ENCODE measurements at regions not wholly inside any gene's neighbourhood (a gene's known extent, or its start where the extent isn't known, plus 50 kb on each side); places are given as distances from the start of the nearest gene placed in this dataset.

DNA sequence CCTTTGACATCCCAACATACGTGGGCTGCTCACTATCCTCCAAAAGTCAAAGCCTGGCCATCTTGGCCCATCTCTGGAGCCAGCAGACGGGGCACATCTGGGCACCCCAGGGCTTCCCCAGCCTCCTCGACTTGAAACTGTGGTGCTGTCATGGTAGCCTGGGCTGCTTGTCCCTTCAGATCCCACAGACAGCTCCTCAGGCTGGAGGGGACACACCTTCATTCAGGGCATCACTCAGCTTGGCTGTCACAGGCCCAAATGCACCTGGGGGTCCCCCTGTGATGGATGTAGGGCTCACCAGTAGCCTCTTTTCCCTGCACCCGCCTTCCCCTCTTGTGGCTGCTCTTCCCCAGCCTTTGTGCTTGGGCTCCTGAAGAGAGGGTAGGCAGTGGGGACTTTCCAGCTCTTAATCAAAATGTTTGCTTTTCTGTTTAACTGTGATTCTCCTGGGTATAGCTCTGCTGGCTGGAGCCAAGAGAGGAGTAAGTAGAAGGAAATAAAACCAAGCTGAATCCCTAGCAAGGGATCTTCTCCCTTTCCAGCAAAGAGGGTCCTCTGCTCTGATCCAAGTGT lies 92.3 kb downstream of the GYPC start:
- Histone ChIP-seq H3K4me3 (ENCODE audit: low read depth, low read length, poor library complexity, severe bottlenecking) (no peak overlapping the region), H3K9me3 (ENCODE audit: low read length) (no peaks in the 10 kb centered on the region), H2AFZ (ENCODE audit: low read length) (no peak overlapping the region), H3F3A (ENCODE audit: insufficient read depth, low read length) (no peaks in the 10 kb centered on the region), H4K20me1 (ENCODE audit: insufficient read depth, low read length) (no peaks in the 10 kb centered on the region), H3K4me1 (ENCODE audit: insufficient read depth, low read length, severe bottlenecking) (no peaks in the 10 kb centered on the region), H3K36me3 (ENCODE audit: insufficient read depth, low read length) (no peaks in the 10 kb centered on the region), H3K9ac (ENCODE audit: low read length) (no peak overlapping the region), H3K9me2 (ENCODE audit: low read depth, low read length) (no peaks in the 10 kb centered on the region), H3K79me2 (ENCODE audit: insufficient read depth, low read length) (no peaks in the 10 kb centered on the region), H3K4me2 (ENCODE audit: low read length) (no peak overlapping the region), H3K27me3 (ENCODE audit: insufficient read depth, low read length) (no peaks in the 10 kb centered on the region), H3K27ac (ENCODE audit: low read depth, low read length, poor library complexity, severe bottlenecking) (no peak overlapping the region)
- TF ChIP-seq, protein P1, sequence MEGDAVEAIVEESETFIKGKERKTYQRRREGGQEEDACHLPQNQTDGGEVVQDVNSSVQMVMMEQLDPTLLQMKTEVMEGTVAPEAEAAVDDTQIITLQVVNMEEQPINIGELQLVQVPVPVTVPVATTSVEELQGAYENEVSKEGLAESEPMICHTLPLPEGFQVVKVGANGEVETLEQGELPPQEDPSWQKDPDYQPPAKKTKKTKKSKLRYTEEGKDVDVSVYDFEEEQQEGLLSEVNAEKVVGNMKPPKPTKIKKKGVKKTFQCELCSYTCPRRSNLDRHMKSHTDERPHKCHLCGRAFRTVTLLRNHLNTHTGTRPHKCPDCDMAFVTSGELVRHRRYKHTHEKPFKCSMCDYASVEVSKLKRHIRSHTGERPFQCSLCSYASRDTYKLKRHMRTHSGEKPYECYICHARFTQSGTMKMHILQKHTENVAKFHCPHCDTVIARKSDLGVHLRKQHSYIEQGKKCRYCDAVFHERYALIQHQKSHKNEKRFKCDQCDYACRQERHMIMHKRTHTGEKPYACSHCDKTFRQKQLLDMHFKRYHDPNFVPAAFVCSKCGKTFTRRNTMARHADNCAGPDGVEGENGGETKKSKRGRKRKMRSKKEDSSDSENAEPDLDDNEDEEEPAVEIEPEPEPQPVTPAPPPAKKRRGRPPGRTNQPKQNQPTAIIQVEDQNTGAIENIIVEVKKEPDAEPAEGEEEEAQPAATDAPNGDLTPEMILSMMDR (IDR thresholded peaks at IDR 0.05; ENCODE audit: low read length): no peak
- TF ChIP-seq EZH2 (IDR thresholded peaks at IDR 0.05; ENCODE audit: borderline replicate concordance, low read length): no peak

DNA sequence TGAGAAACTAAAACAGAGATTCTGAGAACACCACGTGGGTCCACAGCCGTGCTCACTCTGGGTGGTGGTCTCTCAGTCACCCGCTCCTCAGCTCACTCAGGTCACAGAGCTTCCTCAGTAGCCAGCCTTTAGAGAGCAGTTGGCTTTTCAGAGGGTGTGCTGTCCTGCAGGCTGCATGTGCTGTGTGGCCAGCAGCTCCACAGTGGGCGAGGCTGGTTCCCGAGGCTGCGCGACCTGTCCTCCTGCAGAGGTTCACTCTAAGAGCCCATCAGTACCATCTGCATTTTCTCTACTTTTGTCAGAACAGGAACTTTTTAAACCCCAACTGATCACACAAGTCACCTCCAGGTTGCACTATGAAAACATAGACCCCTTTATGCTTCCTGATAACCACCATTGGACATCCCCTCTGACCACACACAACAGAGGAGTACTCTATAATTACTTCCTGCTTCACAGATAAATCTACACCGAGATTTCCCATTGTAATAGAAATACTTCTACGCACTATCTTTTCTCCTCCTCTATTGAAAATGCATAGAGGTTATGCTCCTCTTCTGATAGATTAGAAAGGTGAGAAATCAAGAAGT lies 93.1 kb downstream of the GYPC start:
- Histone ChIP-seq H3K27me3 (ENCODE audit: insufficient read depth, low read length) (no peaks in the 10 kb centered on the region), H3K4me3 (ENCODE audit: low read depth, low read length, poor library complexity, severe bottlenecking) (no peak overlapping the region), H4K20me1 (ENCODE audit: insufficient read depth, low read length) (no peaks in the 10 kb centered on the region), H3K9me3 (ENCODE audit: low read length) (no peaks in the 10 kb centered on the region), H3F3A (ENCODE audit: insufficient read depth, low read length) (no peaks in the 10 kb centered on the region), H3K4me1 (ENCODE audit: insufficient read depth, low read length, severe bottlenecking) (no peaks in the 10 kb centered on the region), H3K9ac (ENCODE audit: low read length) (no peak overlapping the region), H3K79me2 (ENCODE audit: insufficient read depth, low read length) (no peaks in the 10 kb centered on the region), H3K36me3 (ENCODE audit: insufficient read depth, low read length) (no peaks in the 10 kb centered on the region), H3K27ac (ENCODE audit: low read depth, low read length, poor library complexity, severe bottlenecking) (no peak overlapping the region), H3K4me2 (ENCODE audit: low read length) (no peak overlapping the region), H3K9me2 (ENCODE audit: low read depth, low read length) (no peaks in the 10 kb centered on the region), H2AFZ (ENCODE audit: low read length) (no peak overlapping the region)
- TF ChIP-seq, protein P1 (IDR thresholded peaks at IDR 0.05; ENCODE audit: low read length): no peak
- TF ChIP-seq EZH2 (IDR thresholded peaks at IDR 0.05; ENCODE audit: borderline replicate concordance, low read length): no peak

DNA sequence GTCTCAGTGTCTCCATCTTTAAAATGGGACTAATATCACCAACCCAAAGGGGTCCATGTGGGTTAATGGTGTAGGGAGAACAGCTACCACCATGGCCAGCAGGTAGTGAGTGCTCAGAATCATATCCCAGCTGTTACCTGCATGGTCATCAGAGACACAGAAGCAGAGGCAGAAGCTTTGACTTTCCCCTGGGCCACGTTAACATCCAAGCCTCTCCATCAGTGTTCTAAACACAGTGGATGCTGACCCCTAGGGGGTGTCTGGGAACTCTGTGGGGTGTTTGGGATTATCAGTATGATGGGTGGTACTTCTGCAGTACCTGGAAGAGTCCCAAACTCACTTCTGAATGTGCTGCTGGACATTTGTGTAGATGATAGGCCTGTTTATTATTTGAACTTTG lies 93.6 kb downstream of the GYPC start:
- no peaks in the 10 kb centered on the region for H3K9me3 ChIP-seq (ENCODE audit: low read length)
- H3K4me1 ChIP-seq (ENCODE audit: insufficient read depth, low read length, severe bottlenecking): no peaks in the 10 kb centered on the region
- no peaks in the 10 kb centered on the region for H3K9me2 ChIP-seq (ENCODE audit: low read depth, low read length)
- H2AFZ ChIP-seq (ENCODE audit: low read length): no peak overlapping the region
- H3K79me2 ChIP-seq (ENCODE audit: insufficient read depth, low read length): no peaks in the 10 kb centered on the region
- no peak overlapping the region for H3K9ac ChIP-seq (ENCODE audit: low read length)
- H3F3A ChIP-seq (ENCODE audit: insufficient read depth, low read length): no peaks in the 10 kb centered on the region
- no peak overlapping the region for H3K4me3 ChIP-seq (ENCODE audit: low read depth, low read length, poor library complexity, severe bottlenecking)
- H3K4me2 ChIP-seq (ENCODE audit: low read length): no peak overlapping the region
- H4K20me1 ChIP-seq (ENCODE audit: insufficient read depth, low read length): no peaks in the 10 kb centered on the region
- no peak for TF ChIP-seq EZH2 (IDR thresholded peaks at IDR 0.05; ENCODE audit: borderline replicate concordance, low read length)
- TF ChIP-seq, protein P1 (IDR thresholded peaks at IDR 0.05; ENCODE audit: low read length): no peak
- H3K27ac ChIP-seq (ENCODE audit: low read depth, low read length, poor library complexity, severe bottlenecking): no peak overlapping the region
- H3K36me3 ChIP-seq (ENCODE audit: insufficient read depth, low read length): no peaks in the 10 kb centered on the region
- H3K27me3 ChIP-seq (ENCODE audit: insufficient read depth, low read length): no peaks in the 10 kb centered on the region

Measured in OCI-LY1 (cell line).